ENCODE measurements at regions not wholly inside any gene's neighbourhood (a gene's known extent, or its start where the extent isn't known, plus 50 kb on each side); places are given as distances from the start of the nearest gene placed in this dataset.
"Not testable (repeated sequence)": the region's sequence is repeated elsewhere in the genome, so short reads cannot be mapped to it uniquely, and the experiment has no call there.

DNA sequence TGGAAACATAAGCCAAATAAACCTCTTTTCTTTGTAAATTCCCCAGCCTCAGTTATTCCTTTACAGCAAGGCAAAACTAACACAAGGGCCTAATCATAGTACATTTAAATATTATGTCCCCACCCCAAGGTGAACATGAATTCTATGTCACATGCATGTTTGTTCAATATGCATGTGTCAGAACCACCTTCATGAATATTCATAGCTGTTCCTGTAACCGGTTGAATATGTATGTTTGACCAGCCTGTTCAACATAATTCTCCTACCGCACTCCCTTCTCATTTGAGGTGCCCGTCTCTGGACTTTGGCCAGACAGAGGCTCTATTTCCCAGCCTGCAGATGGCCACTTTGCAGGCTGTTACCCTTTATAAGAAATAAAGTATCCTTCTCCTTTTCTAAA lies 769.4 kb upstream of the SLITRK1 start:
- no peak for ATAC-seq

DNA sequence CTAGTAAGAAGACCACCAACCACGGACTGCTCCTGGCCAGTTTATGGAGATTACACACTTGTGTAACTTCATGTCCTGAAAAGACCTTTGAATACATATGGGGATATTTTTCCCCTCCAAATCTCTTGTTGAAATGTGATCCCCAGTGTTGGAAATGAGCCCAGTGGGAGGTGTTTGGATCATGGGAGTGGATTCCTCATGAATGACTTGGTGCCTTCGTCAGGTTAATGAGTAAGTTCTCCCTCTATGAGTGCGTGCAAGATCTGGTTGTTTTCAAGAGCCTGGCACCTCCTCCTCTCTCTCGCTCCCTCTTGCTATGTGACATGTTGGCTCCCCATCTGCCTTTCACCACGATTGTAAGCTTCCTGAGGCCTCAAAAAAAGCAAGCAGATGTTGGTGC lies 769.0 kb upstream of the SLITRK1 start:
- ATAC-seq (no peak), DNase-seq (no peak)

More for the DNA sequence above, 769.4 kb upstream of the SLITRK1 start:
- DNase-seq, result no peak

DNA sequence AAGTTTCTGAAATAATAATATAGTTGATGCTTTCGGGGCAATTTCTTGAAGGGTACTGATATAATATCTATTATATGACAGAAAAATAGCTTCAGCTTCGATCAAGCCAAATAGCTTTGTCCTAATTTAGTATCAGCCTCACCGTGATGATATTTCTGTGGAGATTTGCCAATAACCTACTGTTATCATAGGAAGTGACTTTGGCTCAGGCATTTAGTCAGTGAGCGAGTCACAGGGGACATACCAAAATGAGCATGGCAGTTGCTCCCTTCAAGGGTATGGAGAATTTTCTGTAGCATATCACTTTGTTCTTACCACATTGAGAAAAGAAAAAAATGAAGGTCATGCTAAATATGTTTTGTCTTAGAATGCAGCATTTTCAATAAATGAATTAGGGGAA lies 767.6 kb upstream of the SLITRK1 start:
- no peak for DNase-seq

DNA sequence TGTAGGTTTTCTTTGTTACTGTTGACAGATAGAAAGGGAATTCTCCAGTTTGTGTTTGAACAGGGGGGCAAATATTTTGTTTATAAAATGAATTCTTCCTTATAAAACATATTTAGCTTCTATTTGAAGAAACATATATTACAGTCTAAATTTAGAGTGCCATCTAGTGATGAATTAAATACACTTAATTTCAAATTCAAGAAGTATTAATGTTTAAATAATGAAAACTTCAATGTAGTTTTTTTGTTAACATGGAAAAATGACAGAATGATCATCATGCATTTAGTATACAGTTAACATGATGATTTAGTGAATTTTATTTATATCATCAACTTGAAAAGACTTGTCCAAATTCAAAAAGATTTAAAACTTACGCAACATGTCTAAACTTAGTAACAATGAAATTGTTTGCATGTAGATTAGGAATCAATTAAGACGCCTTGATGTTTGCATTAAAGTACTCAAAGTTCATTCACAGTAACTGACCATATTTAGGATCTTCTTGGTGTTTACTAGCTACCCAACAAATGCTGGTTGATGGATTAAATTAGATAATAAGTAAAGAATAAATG lies 765.9 kb upstream of the SLITRK1 start:
- ATAC-seq (no peak), DNase-seq (no peak)

More for the DNA sequence above, 767.6 kb upstream of the SLITRK1 start:
- no peak for ATAC-seq

DNA sequence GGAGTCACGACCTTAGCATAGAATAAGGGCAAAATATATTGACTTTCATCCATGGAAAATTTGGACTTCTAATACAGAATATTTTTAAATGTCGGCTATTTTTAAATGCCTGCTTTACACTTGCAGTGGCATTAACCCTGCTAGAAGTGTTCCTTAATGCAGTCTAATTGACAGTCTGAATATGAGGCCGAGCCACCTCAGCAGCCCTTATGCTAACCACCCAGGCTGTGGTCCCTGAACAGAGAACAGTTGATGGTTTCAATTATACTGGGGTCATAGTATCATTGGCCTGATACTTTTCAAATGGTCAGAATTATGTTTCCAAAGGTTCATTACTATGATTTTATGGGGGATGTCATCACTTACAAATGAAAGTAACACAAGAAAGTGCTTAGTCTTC lies 764.7 kb upstream of the SLITRK1 start:
- DNase-seq (no peak), ATAC-seq (no peak)

DNA sequence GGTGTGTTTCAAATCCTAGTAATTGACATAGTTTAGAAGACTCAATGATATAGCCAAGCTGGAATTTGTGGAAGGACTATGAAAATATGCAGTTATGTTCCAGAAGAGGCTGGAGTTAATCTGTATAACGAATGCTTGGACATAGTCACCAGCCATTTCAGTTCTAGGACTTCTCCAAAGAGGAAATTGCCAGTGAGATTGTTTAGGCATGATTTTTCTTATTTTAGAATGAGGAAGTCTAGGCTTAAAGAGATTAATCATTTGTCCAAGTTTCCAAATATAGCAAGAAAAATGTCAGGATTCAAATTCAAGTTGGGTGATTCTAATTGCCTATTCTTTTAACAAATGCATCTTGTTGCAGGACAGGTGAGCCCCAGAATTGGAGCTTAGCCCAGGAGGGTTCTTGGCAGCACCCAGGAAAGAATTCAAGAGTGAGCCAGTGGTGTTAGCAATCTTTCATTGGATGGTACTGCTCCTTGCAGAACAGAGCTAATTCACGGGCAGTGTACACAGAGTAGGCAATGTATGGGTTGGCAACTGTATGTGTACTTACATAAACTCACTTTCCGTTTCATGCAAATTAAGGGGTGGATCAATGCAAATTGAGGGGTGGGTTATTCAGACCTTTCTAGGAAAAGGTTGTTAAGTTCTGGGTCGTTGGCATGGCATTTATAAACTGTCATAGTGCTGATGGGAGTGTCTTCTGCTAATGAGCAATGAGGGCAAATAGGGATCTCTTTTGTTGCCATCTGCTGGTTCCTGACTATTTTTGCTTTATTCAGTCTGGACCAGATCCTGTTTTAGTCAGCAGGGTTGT lies 763.1 kb upstream of the SLITRK1 start:
- no peak for DNase-seq
- no peak for ATAC-seq

DNA sequence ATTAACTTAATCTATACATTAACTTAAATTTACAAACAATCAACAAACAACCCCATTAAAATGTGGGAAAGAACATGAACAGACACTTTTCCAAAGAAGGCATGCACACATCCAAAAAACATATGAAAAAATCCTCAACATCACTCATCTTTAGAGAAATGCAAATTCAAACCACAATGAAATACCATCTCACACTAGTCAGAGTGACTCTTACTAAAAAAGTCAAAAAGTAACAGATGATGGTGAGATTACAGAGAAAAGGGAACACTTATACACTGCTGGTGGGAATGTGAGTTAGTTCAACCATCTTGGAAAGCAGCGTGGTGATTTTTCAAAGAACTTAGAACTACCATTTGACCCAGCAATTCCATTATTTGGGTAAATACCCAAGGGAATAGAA lies 759.2 kb upstream of the SLITRK1 start:
- ATAC-seq (no peak), DNase-seq (no peak)

DNA sequence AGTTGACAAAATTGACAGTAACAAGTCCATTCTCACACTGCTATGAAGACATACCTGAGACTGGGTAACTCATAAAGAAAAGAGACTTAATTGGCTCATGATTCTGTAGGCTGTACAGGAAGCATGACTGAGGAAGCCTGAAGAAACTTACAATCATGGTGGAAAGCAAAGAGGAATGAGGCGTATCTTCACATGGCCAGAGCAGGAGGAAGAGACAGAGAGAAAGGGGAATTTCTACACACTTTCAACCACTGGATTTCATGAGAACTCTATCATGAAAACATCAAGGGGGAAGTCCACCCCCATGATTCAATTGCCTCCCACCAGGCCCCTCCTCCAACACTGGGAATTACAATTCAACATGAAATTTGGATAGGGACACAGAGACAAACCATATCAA lies 758.4 kb upstream of the SLITRK1 start:
- ATAC-seq, result no peak
- DNase-seq, result no peak

DNA sequence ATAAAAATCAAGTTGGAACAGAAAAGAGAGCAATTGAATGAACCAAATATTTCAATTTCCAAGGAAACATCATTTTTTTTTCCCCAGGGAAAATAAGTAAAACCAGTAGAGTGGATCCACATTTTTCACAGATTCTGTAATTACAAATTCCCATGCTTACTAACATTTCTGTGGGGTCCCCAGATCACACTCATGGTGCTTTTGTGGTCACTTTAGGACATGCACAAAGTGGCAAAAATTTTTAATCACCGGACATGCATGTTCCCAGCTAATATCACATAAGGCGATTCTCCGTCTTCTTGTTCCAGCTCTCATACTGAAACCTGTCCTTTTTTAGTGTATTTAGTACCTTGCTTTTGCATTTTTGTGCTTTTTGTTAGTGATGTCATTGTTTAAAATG lies 748.2 kb upstream of the SLITRK1 start:
- no peak for ATAC-seq
- no peak for DNase-seq

DNA sequence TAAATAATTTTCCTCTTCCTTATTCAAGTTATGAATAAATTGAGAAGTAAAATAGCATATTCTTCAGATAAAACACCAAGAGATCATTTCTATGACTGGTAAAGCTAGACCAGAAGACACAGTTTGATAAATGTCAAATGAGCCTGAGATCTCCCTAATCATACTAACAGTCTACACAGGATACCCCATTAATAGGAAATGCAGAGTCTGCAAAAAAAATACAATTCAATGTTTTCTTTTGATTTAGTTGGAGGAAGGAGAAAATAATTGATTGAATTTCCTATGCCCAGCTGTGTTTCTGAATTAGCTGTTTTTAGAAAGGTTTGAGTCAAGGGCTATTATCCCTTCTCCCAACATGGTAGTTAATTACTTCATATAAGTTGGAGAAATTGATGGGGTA lies 734.6 kb upstream of the SLITRK1 start:
- no peak for ATAC-seq
- no peak for DNase-seq

DNA sequence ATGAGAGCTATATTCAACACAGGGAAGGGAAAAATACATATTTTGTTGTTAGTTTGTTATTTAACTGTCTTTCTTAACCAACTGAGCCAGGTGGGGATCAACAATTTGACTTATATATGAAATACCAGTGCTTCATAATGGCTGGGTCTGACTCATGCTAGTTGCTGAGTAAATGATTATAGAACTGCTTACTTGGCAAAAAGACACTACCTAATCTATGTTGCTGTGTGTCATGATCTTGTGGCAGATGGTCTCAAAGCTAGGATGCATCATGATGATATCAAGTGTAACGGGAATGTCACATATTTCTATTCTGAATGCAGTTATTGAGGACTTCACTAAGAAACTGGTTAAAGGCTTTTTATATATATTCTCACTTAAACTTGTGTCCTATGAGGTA lies 727.4 kb upstream of the SLITRK1 start:
- ATAC-seq (no peak), DNase-seq (no peak)

DNA sequence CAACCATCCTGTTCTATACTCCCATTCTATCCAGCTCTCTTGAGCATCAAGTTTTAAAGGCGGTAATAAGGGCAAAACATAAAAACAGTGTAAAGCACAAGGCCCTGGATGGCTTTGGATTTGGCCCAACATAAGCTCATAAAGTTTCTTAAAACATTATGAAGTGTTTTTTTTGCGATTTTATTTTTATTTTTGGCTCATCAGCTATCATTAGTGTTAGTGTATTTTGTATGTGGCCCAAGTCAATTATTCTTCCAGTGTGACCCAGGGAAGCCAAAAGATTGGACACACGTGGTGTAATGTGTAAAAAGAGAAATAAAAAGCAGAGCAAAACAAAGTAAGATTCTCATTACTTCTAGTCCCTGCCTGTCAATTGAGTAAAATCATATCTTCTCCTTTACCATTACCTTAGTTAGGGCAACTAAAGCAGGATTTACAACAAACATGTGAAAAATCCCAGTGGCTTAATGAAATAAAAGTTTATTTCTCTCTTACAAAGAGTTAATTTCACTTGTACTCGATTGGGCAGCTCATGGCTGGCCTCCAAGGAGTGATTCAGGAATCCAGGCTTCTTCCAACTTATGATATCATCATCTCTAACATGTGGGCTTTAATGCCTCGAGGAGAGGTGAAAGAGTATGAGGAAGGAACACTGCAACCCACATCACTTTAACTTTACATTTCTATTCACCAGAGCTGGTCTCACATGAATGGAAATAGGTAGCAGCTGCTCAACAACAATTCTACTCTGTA lies 725.2 kb upstream of the SLITRK1 start:
- ATAC-seq, result no peak

DNA sequence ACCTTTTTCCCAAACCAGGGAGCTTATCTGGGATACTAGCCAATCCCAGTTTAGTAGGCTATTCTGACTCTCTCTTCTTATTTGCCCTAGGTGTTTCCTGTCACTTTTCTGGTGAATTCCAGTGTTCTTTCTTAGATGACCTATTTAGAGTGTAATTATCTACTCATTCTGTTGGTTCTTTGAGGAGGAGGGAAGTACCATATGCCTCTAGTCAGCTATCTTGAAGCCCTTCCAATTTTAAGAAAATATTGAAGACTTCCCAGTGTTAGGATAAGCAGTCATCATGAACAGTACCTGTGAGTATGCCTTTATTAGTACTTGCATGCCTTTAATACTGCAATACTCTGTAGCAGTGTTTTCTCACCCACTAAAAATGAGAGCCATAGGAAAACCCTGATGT lies 724.3 kb upstream of the SLITRK1 start:
- no peak for ATAC-seq
- DNase-seq, result no peak

More for the DNA sequence above, 725.2 kb upstream of the SLITRK1 start:
- no peak for DNase-seq

DNA sequence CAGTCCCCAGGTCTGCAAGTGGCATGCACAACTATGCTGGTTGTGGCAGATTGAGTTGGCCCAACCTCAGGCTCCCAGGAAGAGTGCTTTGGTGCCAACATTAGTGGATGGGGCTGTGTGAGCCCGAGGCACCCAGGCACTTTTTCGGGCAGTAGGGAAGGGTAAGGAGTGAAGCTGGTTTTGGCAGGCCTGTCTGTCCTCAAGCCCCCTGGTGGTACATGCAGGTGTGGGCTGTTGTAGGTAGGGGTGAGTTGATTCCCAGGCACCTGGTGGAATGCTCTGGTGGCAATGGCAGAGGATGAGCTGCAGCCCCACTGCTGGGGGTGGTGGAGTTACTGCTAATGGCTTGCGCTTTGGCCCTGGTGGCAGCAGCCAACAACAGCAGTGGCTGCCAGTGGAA lies 723.7 kb upstream of the SLITRK1 start:
- no peak for DNase-seq
- ATAC-seq, result no peak

DNA sequence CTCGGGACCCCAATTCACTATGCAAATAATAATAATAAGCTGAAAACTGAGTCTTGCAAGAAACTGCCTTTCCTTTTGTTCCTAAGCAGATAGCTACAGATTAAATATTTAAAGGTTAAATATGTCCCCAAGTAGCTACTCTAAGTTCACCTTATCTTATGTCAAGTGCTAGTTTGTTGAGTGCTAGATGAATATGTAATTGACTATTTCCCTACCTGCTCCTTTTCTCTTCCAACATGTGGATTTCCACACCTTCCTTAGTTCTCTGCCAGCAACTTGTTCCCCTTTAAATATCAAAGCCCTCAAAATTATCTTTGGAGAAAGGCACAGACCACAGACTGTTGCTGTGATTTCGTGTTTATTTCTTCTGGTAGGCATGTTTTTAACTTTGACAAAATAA lies 709.2 kb upstream of the SLITRK1 start:
- DNase-seq (no peak), ATAC-seq (no peak)

DNA sequence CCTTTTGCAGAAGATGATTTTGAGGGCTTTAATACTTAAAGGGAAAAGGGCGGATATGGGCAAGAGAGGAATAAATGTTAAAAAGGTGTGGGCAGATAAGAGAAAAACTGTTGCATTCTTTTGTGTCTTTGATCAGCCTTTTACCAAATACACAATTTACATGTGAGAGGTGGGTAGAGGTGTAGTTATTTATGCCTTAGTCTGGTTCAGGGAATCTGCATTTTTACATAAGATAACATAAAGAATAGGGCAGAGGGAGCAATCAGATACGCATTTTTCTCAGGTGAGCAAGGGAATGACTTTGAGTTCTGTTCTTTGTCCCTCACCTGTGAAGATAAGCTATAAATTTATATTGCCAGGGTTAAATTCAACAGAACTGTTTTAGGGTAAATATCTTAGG lies 708.4 kb upstream of the SLITRK1 start:
- DNase-seq (no peak), ATAC-seq (no peak)

DNA sequence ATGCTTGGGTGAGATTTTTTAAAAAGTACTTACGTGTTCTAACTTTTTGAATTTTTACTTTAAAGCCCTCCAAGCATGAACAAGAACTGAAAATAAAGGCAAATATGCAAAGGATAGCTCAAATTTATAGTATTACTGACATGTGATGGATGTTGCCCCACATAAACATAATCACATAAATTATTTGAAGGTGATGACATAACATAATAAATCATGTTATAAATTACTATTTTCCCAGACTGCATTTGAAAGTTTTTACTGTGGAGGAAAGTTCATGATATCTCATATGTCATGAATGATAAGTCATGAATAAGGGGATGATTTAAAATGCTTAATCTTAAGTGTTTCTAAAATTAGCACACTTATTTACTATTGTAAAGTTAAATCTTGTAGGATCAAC lies 705.7 kb upstream of the SLITRK1 start:
- no peak for ATAC-seq

DNA sequence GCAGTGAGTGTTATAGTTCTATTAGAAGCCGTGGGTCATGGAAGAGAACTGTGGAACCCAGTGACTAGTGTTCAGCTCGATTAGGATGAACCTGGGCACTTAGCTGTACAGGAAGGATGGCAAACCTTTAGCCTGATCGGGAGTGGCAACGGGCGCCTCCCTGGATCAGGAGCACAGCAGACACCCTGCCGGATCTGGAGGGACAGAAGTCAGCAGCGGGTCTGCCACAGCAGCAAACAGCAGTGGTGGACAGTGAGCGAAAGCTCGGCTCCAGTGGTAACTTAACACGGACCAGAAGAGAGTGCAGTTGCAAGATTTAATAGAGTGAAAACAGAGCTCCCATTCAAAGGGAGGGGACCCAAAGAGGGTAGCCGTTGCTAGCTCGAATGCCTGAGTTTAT lies 697.6 kb upstream of the SLITRK1 start:
- not testable (repeated sequence) for DNase-seq, ATAC-seq

More for the DNA sequence above, 705.7 kb upstream of the SLITRK1 start:
- no peak for DNase-seq

DNA sequence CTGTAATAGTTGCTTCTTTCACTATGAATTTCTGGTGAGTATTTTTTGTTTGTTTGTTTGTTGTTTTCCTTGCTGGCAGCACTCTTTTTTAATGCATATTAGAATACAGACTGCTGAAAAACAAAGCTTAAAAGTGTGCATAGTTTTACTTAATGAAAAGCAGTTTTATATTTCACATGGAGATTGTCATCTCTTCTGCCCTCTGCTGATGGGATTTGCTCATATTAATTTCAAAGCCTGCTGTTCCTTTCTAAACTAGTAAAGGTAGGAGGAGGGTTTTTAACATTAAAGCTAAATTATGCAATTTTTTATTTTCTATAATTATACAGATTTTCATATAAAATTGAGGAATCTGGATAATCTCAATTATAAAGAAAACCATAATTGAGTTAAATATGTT lies 692.6 kb upstream of the SLITRK1 start:
- DNase-seq (no peak), ATAC-seq (no peak)

DNA sequence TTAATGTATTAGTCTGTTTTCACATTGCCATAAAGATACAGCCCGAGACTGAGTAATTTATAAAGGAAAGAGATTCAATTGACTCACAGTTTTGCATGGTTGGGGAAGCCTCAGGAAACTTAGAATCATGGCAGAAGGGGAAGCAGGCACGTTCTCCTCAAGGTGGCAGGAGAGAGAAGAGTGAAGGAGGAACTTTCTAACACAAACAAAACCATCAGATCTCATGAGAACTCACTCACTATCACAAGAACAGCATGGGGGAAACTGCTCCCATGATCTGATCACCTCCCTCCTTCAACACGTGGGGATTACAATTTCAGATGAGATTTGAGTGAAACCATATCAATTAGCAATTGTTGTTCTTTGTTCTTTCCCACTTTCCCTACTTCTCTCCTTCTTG lies 689.0 kb upstream of the SLITRK1 start:
- ATAC-seq, result no peak

DNA sequence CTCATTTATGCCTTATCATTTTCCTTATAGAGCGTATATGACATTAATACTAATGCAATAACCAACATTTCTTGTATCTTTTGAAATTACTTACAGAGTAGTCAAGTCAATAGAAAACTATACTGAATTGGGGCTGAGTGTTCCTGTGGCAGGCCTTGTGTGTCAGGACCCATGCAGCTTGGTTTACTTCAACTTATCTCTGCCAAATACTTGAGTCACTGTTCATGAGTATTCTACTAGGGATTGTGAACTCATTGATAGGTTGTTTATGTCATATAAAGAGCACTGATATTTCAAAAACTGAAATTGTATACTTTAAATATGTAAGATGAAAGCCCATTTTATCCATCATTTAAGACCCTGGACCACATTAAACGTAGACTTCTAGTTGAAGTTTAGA lies 688.6 kb upstream of the SLITRK1 start:
- DNase-seq, result no peak
- no peak for ATAC-seq

More for the DNA sequence above, 689.0 kb upstream of the SLITRK1 start:
- no peak for DNase-seq

DNA sequence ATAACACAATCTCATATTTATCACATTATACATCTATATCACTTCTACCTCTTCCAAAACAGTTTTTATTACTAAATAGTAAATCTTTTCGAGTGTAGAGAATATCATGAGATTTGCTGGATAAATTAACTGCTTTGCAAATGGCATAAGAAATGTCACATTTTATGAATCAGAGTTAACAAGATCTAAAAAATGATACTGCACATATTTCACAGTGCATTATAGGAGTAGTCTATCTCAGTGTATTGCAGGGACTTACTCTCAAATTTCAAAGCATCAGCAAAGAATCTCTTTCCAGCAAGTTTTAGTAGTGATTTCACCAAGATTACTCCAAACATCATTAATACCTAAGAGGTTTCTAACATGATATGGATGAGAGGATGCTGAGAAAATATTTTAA lies 687.1 kb upstream of the SLITRK1 start:
- DNase-seq, result no peak
- ATAC-seq, result no peak

DNA sequence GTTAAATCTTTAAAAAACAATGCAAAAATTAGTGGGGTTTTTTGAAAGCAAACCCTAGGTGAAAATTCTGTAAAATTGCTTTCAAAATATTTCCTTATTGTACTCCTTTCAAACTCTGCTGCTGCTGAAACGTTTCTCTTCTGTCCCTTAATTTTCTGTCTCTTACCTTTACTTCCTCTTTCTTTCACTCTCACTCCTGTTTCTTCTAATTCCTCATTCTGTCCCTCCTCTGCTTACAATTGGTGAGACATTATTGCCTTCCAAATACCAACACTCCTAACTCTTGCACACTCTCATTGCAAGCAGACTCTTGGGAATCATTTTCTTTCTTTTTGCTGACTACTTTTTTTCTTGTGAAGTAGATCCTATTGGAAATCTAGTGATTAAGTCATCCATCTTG lies 685.6 kb upstream of the SLITRK1 start:
- ATAC-seq (no peak), DNase-seq (no peak)

All from stimulated activated naive CD8-positive, alpha-beta T cell treated with anti-CD3 and anti-CD28 coated beads, Interleukin-15, Interleukin-2, amounts not matched to agents 100 U/mL and 50 U/mL, for 24 hours (primary cell).